ENCODE measurements at regions not wholly inside any gene's neighbourhood (a gene's known extent, or its start where the extent isn't known, plus 50 kb on each side); places are given as distances from the start of the nearest gene placed in this dataset.

GRCh38 chr7:33819658-33820057, 85.7 kb upstream of the BMPER start (continued):
- TF ChIP-seq TCFL5 (CRISPR knock-in tag; conservative IDR thresholded peaks at IDR 0.05) (no peak), ZNF431 (CRISPR knock-in tag; IDR thresholded peaks at IDR 0.05) (no peak)

- H3K36me3 ChIP-seq (ENCODE audit: control insufficient read depth, insufficient read depth, low read length) = no peaks in the 10 kb centered on the region
- no peak for ATAC-seq
- in situ Hi-C loops (cut with MboI) = no loop called here
- no peak overlapping the region for H3K4me2 ChIP-seq (ENCODE audit: insufficient read depth, low read length)
- H3K9ac ChIP-seq (ENCODE audit: insufficient read depth in 1 of 2, low read depth in 2 of 2, low read length in 2 of 2) = no peak overlapping the region
- ChIA-PET CTCF (ENCODE audit: low intra/inter-chr PET ratio) (no interaction called here), POLR2A (no interaction called here)
- H3K27ac ChIP-seq (ENCODE audit: extremely low read depth, low read depth, low read length) = no peak overlapping the region
- no peaks in the 10 kb centered on the region for H4K20me1 ChIP-seq (replicated peaks; ENCODE audit: control insufficient read depth, insufficient read depth, low read length)
- no peak for DNase-seq (ENCODE audit: extremely low read depth in 1 of 4, low spot score in 3 of 4)
- TF ChIP-seq ZNF584 (CRISPR knock-in tag; IDR thresholded peaks at IDR 0.05; ENCODE audit: low read depth) (no peak), PCBP2 (IDR thresholded peaks at IDR 0.05; ENCODE audit: low read depth, low read length, poor library complexity, severe bottlenecking) (no peak), ZBTB43 (CRISPR knock-in tag; IDR thresholded peaks at IDR 0.05) (no peak), ARID3B (CRISPR knock-in tag; IDR thresholded peaks at IDR 0.05; ENCODE audit: borderline replicate concordance) (no peak), MCM5 (IDR thresholded peaks at IDR 0.05; ENCODE audit: low read depth) (no peak), POLR2AphosphoS2 (IDR thresholded peaks at IDR 0.05; ENCODE audit: low read length) (no peak), MIER1 (IDR thresholded peaks at IDR 0.05; ENCODE audit: low read depth) (no peak), ZNF444 (CRISPR knock-in tag; IDR thresholded peaks at IDR 0.05) (no peak), ZBTB9 (CRISPR knock-in tag; IDR thresholded peaks at IDR 0.05) (no peak), BCOR (IDR thresholded peaks at IDR 0.05) (no peak), SMAD4 (CRISPR knock-in tag; conservative IDR thresholded peaks at IDR 0.05) (no peak), SPI1 (IDR thresholded peaks at IDR 0.05; ENCODE audit: borderline replicate concordance, low read depth, low read length) (no peak)
- intact Hi-C loops (cut with micrococcal nuclease) = no loop called here
- FAIRE-seq = no peak
- WGBS (ENCODE audit: insufficient coverage, low coverage, missing lambda C conversion rate) = 0% methylated on average over 2 of the region's 2 CpGs
- no peaks in the 10 kb centered on the region for H3K4me1 ChIP-seq (replicated peaks in 1 of 2; ENCODE audit: control insufficient read depth in 2 of 2, insufficient read depth in 2 of 2, low read length in 2 of 2)
- no peaks in the 10 kb centered on the region for H3K27me3 ChIP-seq (ENCODE audit: control insufficient read depth in 2 of 2, insufficient read depth in 2 of 2, low read length in 2 of 2)
- H3K9me3 ChIP-seq (replicated peaks; ENCODE audit: control insufficient read depth, insufficient read depth, low read depth, low read length) = no peaks in the 10 kb centered on the region
- no peaks in the 10 kb centered on the region for H3K79me2 ChIP-seq (ENCODE audit: control insufficient read depth, insufficient read depth, low read length)
- no peaks in the 10 kb centered on the region for H3K9me1 ChIP-seq (ENCODE audit: control insufficient read depth, insufficient read depth, low read length)
- H2AFZ ChIP-seq (ENCODE audit: low read depth, low read length) = no peak overlapping the region
- no peak overlapping the region for H3K4me3 ChIP-seq
- BruUV-seq (replicated peaks) = no TSS peak
These were observed 85.1 kb upstream of the BMPER start for GRCh38 chr7:33820206-33820605.
